Neuronal stem cell (in vitro differentiated cells): ENCODE measurements at regions not wholly inside any gene's neighbourhood (a gene's known extent, or its start where the extent isn't known, plus 50 kb on each side); places are given as distances from the start of the nearest gene placed in this dataset.
A peak's percentile ranks its signal among the peaks of the same experiment; 100 is the strongest.
"Not testable (repeated sequence)": the region's sequence is repeated elsewhere in the genome, so short reads cannot be mapped to it uniquely, and the experiment has no call there.

Experiments used
- DNase-seq: peaks from one replicate; pipeline ENCODE4 v3.0.0-alpha.2; 2013; ENCODE audit warnings: low spot score
- H2AFZ ChIP-seq: one replicate; pipeline ENCODE4 v1.6.1; 2013; ENCODE audit warnings: mild to moderate bottlenecking, low read length, inconsistent platforms
- H2AK5ac ChIP-seq: 2 replicates; pipeline ENCODE4 v1.6.1; 2013; ENCODE audit warnings: low read depth, mild to moderate bottlenecking, inconsistent platforms, low read length, moderate library complexity, mixed read lengths
- H2BK120ac ChIP-seq: 2 replicates; pipeline ENCODE4 v1.6.1; 2013; ENCODE audit warnings: low read depth, mild to moderate bottlenecking, inconsistent platforms, low read length, moderate library complexity, mixed read lengths
- H2BK12ac ChIP-seq: one replicate; pipeline ENCODE4 v1.6.1; 2013; ENCODE audit warnings: low read length, inconsistent platforms
- H2BK15ac ChIP-seq: 2 replicates; pipeline ENCODE4 v1.6.1; 2013; ENCODE audit warnings: mild to moderate bottlenecking, low read length, inconsistent platforms, mixed read lengths
- H2BK5ac ChIP-seq: one replicate; pipeline ENCODE4 v1.6.1; 2013; ENCODE audit warnings: inconsistent platforms, mild to moderate bottlenecking, low read length, moderate library complexity
- H3K14ac ChIP-seq: one replicate; pipeline ENCODE4 v1.6.1; 2013; ENCODE audit warnings: low read length, inconsistent platforms
- H3K18ac ChIP-seq: 2 replicates; pipeline ENCODE4 v1.6.1; 2013; ENCODE audit warnings: low read length, inconsistent platforms
- H3K23ac ChIP-seq: 2 replicates; pipeline ENCODE4 v1.6.1; 2013; ENCODE audit warnings: low read depth, mild to moderate bottlenecking, mixed read lengths, low read length, inconsistent platforms; ENCODE audit not compliant: poor library complexity
- H3K27ac ChIP-seq: replicated peaks from 3 replicates; pipeline ENCODE4 v1.5.1; 2013; ENCODE audit warnings: low read length, inconsistent platforms
- H3K27me3 ChIP-seq, 3 experiments: 2 replicates each; pipeline ENCODE4 v1.6.1; 2013; ENCODE audit warnings: low read length in 3 of 3, mild to moderate bottlenecking in 2 of 3, inconsistent platforms in 1 of 3, low read depth in 1 of 3, mixed read lengths in 1 of 3, moderate library complexity in 1 of 3; ENCODE audit not compliant: control insufficient read depth in 3 of 3, insufficient read depth in 3 of 3
- H3K36me3 ChIP-seq, 2 donors: replicated peaks in 1 of 2; 2 replicates each; pipeline ENCODE4 v1.6.1; 2013; ENCODE audit warnings: low read length in 2 of 2; ENCODE audit not compliant: control insufficient read depth in 2 of 2, insufficient read depth in 2 of 2
- H3K4ac ChIP-seq: 2 replicates; pipeline ENCODE4 v1.6.1; 2013; ENCODE audit warnings: inconsistent platforms, mild to moderate bottlenecking, low read length, moderate library complexity
- H3K4me1 ChIP-seq, 2 donors: 1 replicate in 1 of 2; 2 replicates in 1 of 2; pipeline ENCODE4 v1.6.1; 2013; ENCODE audit warnings: low read length in 2 of 2, low read depth in 1 of 2; ENCODE audit not compliant: control insufficient read depth in 2 of 2, insufficient read depth in 1 of 2
- H3K4me2 ChIP-seq: one replicate; pipeline ENCODE4 v1.6.1; 2013; ENCODE audit warnings: mild to moderate bottlenecking, low read length, inconsistent platforms; ENCODE audit not compliant: insufficient read depth, poor library complexity, severe bottlenecking
- H3K4me3 ChIP-seq, 2 donors: 2 replicates each; pipeline ENCODE4 v1.5.1; 2013; ENCODE audit warnings: low read length in 2 of 2, mild to moderate bottlenecking in 2 of 2, inconsistent platforms in 1 of 2, moderate library complexity in 1 of 2
- H3K79me1 ChIP-seq: one replicate; pipeline ENCODE4 v1.6.1; 2013; ENCODE audit warnings: low read depth, mild to moderate bottlenecking, inconsistent platforms, low read length, moderate library complexity
- H3K9ac ChIP-seq: one replicate; pipeline ENCODE4 v1.6.1; 2013; ENCODE audit warnings: mild to moderate bottlenecking, low read depth, low read length, inconsistent platforms; ENCODE audit not compliant: poor library complexity
- H3K9me3 ChIP-seq, 2 donors: replicated peaks in 1 of 2; 2 replicates each; pipeline versions ENCODE3 to v1.6.1; 2013; ENCODE audit warnings: low read length in 2 of 2, mild to moderate bottlenecking in 2 of 2, inconsistent platforms in 1 of 2, low read depth in 1 of 2, mixed read lengths in 1 of 2, moderate library complexity in 1 of 2; ENCODE audit not compliant: control insufficient read depth in 2 of 2, insufficient read depth in 1 of 2
- H4K8ac ChIP-seq: one replicate; pipeline ENCODE4 v1.6.1; 2013; ENCODE audit warnings: low read depth, mild to moderate bottlenecking, inconsistent platforms, low read length, moderate library complexity
- H4K91ac ChIP-seq: one replicate; pipeline ENCODE4 v1.6.1; 2013; ENCODE audit warnings: low read length, low read depth, mild to moderate bottlenecking, inconsistent platforms; ENCODE audit not compliant: poor library complexity
- WGBS, 2 donors: extraction: QIAGEN DNeasy Blood & Tissue Kit; methylation state at CpG; one replicate each; pipeline ENCODE4 v1.1.7; 2013; ENCODE audit warnings: missing lambda C conversion rate in 2 of 2, mixed read lengths in 1 of 2; ENCODE audit not compliant: insufficient read length in 2 of 2, insufficient replicate concordance in 1 of 2; ENCODE audit errors: extremely low coverage in 2 of 2; 5-methylcytosine and 5-hydroxymethylcytosine counted together

GRCh38 chr7:131637859-131638258, 81.4 kb upstream of the PODXL start:
- Histone ChIP-seq H3K27me3 (no peaks in the 10 kb centered on the region), H3K27ac (no peak overlapping the region), H3K4me3 (no peak overlapping the region), H3K9ac (no peak overlapping the region), H3K4ac (no peak overlapping the region), H3K79me1 (no peaks in the 10 kb centered on the region), H3K4me2 (no peak overlapping the region), H2AFZ (no peak overlapping the region), H3K23ac (no peak overlapping the region), H4K91ac (no peak overlapping the region), H3K18ac (peak overlapping the region; percentile 50), H2BK15ac (no peak overlapping the region), H3K9me3 (no peaks in the 10 kb centered on the region), H2AK5ac (peak overlapping the region; percentile 5), H4K8ac (no peak overlapping the region), H3K4me1 (peaks cover 0 to 6% of the 10 kb centered on the region in 2 donors), H2BK5ac (no peak overlapping the region), H2BK120ac (no peak overlapping the region), H2BK12ac (no peak overlapping the region), H3K36me3 (no peaks in the 10 kb centered on the region), H3K14ac (no peak overlapping the region)
- DNase-seq, result no peak
- WGBS, 2 donors, result no CpG with 5 or more reads among the region's 8 CpGs

DNA sequence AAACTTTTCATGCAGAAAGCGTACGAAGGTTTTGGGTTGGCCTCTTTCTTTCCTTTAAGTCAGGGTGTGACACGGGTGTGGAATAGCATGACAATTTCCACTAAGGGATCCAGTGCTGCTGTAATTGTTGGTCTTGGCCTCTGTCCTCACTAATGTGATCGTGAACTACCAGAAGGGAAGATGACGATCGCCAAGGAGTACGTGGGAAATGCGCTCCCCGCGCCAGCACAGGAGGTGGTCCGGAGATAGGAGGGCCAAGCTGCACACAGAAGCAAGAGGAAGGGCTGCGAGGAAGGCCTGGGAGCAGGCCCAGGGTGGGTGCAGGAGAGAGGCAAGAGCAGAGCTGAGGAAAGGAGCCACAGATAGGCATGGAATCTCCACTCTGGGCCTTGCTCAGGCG, 79.7 kb upstream of the PODXL start:
- DNase-seq, result no peak
- no CpG with 5 or more reads among the region's 13 CpGs for WGBS, 2 donors
- no peaks in the 10 kb centered on the region for H3K9me3 ChIP-seq
- H3K27ac ChIP-seq, result no peak overlapping the region
- H3K4ac ChIP-seq, result no peak overlapping the region
- H2BK120ac ChIP-seq, result no peak overlapping the region
- peaks cover 0 to 6% of the 10 kb centered on the region in 2 donors for H3K4me1 ChIP-seq
- H3K18ac ChIP-seq, result peak overlapping the region; percentile 69
- no peaks in the 10 kb centered on the region for H3K27me3 ChIP-seq
- no peak overlapping the region for H3K4me3 ChIP-seq
- no peaks in the 10 kb centered on the region for H3K36me3 ChIP-seq
- no peak overlapping the region for H2BK15ac ChIP-seq
- H3K79me1 ChIP-seq, result no peaks in the 10 kb centered on the region
- no peak overlapping the region for H3K4me2 ChIP-seq
- no peak overlapping the region for H3K9ac ChIP-seq
- H4K8ac ChIP-seq, result no peak overlapping the region
- no peak overlapping the region for H2AK5ac ChIP-seq
- H3K14ac ChIP-seq, result no peak overlapping the region
- no peak overlapping the region for H3K23ac ChIP-seq
- no peak overlapping the region for H4K91ac ChIP-seq
- H2BK12ac ChIP-seq, result no peak overlapping the region
- H2AFZ ChIP-seq, result no peak overlapping the region
- H2BK5ac ChIP-seq, result no peak overlapping the region

DNA sequence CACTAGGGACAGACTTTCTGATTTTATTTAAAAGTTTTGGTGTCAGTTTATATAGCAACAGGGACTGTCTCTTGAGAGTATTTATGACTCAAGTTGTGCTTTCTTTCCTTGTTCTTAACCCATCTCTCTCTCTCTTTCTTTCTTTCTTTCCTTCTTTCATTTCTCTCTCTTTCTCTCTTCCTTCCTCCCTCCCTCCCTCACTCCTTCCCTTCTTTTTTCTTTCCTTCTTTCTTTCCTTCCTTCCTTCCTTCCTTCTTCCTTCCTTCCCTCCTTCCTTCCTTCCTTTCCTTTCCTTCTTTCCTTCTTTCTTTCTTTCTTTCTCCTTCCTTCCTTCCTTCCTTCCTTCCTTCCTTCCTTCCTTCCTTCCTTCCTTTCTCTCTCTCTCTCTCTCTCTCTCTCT, 77.8 kb upstream of the PODXL start:
- H3K27ac ChIP-seq, H3K18ac ChIP-seq: not testable (repeated sequence)

DNA sequence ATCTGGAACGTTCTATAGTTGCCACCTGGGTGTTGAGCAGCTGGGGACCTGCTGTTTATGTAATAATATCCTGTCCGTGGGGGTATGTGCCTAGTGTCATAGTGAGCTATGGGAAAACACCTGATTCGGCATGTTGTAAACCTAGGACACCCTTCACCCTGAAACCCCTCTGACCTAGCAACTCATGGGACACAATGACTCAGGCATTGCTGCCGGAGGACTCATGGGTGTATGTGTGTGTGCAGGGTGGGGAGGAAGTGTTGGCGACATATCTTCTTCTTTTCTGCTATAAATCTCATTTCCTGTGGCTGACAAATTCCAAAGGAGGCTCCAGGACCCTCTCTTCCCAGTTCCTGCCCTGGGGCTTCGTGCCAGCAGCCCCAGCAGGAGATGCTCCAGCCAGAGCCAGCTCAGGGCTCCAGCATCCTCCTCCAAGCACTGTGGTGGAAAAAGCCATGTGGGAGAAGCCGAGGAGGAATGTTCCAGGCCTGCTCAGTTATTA, 77.0 kb upstream of the PODXL start:
- no peak overlapping the region for H4K91ac ChIP-seq
- peaks cover 5 to 9% of the 10 kb centered on the region in 2 donors for H3K4me1 ChIP-seq
- no peak overlapping the region for H3K4ac ChIP-seq
- H3K23ac ChIP-seq, result no peak overlapping the region
- H2BK120ac ChIP-seq, result no peak overlapping the region
- H2BK12ac ChIP-seq, result no peak overlapping the region
- H3K36me3 ChIP-seq, result no peaks in the 10 kb centered on the region
- no peak overlapping the region for H2AFZ ChIP-seq
- peak overlapping the region; percentile 37 for H3K18ac ChIP-seq
- peak overlapping the region; percentile 47 for H2AK5ac ChIP-seq
- no peak overlapping the region for H3K27ac ChIP-seq
- H3K4me3 ChIP-seq, result no peak overlapping the region
- H3K79me1 ChIP-seq, result no peaks in the 10 kb centered on the region
- H3K9me3 ChIP-seq, result no peaks in the 10 kb centered on the region
- no peak overlapping the region for H3K14ac ChIP-seq
- WGBS, 2 donors, result no CpG with 5 or more reads among the region's 7 CpGs
- H3K27me3 ChIP-seq, result no peaks in the 10 kb centered on the region
- H2BK5ac ChIP-seq, result no peak overlapping the region
- H4K8ac ChIP-seq, result no peak overlapping the region
- no peak overlapping the region for H2BK15ac ChIP-seq
- no peak overlapping the region for H3K9ac ChIP-seq
- H3K4me2 ChIP-seq, result no peak overlapping the region
- DNase-seq, result no peak

More for the DNA sequence above, 77.8 kb upstream of the PODXL start:
- not testable (repeated sequence) for H2BK15ac ChIP-seq, H3K9ac ChIP-seq, H2AFZ ChIP-seq, H3K79me1 ChIP-seq, H3K4me3 ChIP-seq, H3K36me3 ChIP-seq, H3K23ac ChIP-seq, H3K27me3 ChIP-seq, H3K14ac ChIP-seq, H4K91ac ChIP-seq, DNase-seq, H2AK5ac ChIP-seq, H3K4ac ChIP-seq, H4K8ac ChIP-seq, H2BK120ac ChIP-seq, H2BK5ac ChIP-seq, H3K9me3 ChIP-seq, H3K4me2 ChIP-seq, H3K4me1 ChIP-seq, H2BK12ac ChIP-seq
